ENCODE measurements at regions not wholly inside any gene's neighbourhood (a gene's known extent, or its start where the extent isn't known, plus 50 kb on each side); places are given as distances from the start of the nearest gene placed in this dataset.
"Not testable (repeated sequence)": the region's sequence is repeated elsewhere in the genome, so short reads cannot be mapped to it uniquely, and the experiment has no call there.

- not testable (repeated sequence) for H3K4me3 ChIP-seq (ENCODE audit: low read depth, low read length, poor library complexity, severe bottlenecking); H3K4me2 ChIP-seq (ENCODE audit: low read length); H3F3A ChIP-seq (ENCODE audit: insufficient read depth, low read length); H3K9me2 ChIP-seq (ENCODE audit: low read depth, low read length); H3K9ac ChIP-seq (ENCODE audit: low read length); H2AFZ ChIP-seq (ENCODE audit: low read length); H3K79me2 ChIP-seq (ENCODE audit: insufficient read depth, low read length); H3K4me1 ChIP-seq (ENCODE audit: insufficient read depth, low read length, severe bottlenecking); H3K9me3 ChIP-seq (ENCODE audit: low read length); H4K20me1 ChIP-seq (ENCODE audit: insufficient read depth, low read length); H3K27ac ChIP-seq (ENCODE audit: low read depth, low read length, poor library complexity, severe bottlenecking); H3K36me3 ChIP-seq (ENCODE audit: insufficient read depth, low read length); H3K27me3 ChIP-seq (ENCODE audit: insufficient read depth, low read length)
Measured at GRCh38 chr12:9311454-9311853, 103.3 kb upstream of the PZP start.

- H3K79me2 ChIP-seq (ENCODE audit: insufficient read depth, low read length); H3K4me3 ChIP-seq (ENCODE audit: low read depth, low read length, poor library complexity, severe bottlenecking); H3K9me2 ChIP-seq (ENCODE audit: low read depth, low read length); H2AFZ ChIP-seq (ENCODE audit: low read length); H3K9ac ChIP-seq (ENCODE audit: low read length); H3K27me3 ChIP-seq (ENCODE audit: insufficient read depth, low read length); H3F3A ChIP-seq (ENCODE audit: insufficient read depth, low read length); H3K4me1 ChIP-seq (ENCODE audit: insufficient read depth, low read length, severe bottlenecking); H4K20me1 ChIP-seq (ENCODE audit: insufficient read depth, low read length); H3K4me2 ChIP-seq (ENCODE audit: low read length); H3K27ac ChIP-seq (ENCODE audit: low read depth, low read length, poor library complexity, severe bottlenecking); H3K36me3 ChIP-seq (ENCODE audit: insufficient read depth, low read length); H3K9me3 ChIP-seq (ENCODE audit: low read length): not testable (repeated sequence)
Measured at GRCh38 chr12:9310645-9311044, 102.5 kb upstream of the PZP start.

- H3K9me3 ChIP-seq (ENCODE audit: low read length); H3F3A ChIP-seq (ENCODE audit: insufficient read depth, low read length); H3K27me3 ChIP-seq (ENCODE audit: insufficient read depth, low read length); H4K20me1 ChIP-seq (ENCODE audit: insufficient read depth, low read length); H3K9ac ChIP-seq (ENCODE audit: low read length); H3K4me2 ChIP-seq (ENCODE audit: low read length); H2AFZ ChIP-seq (ENCODE audit: low read length); H3K36me3 ChIP-seq (ENCODE audit: insufficient read depth, low read length); H3K4me1 ChIP-seq (ENCODE audit: insufficient read depth, low read length, severe bottlenecking); H3K4me3 ChIP-seq (ENCODE audit: low read depth, low read length, poor library complexity, severe bottlenecking); H3K79me2 ChIP-seq (ENCODE audit: insufficient read depth, low read length); H3K9me2 ChIP-seq (ENCODE audit: low read depth, low read length): not testable (repeated sequence)
- peak overlapping the region; percentile 52 for H3K27ac ChIP-seq (ENCODE audit: low read depth, low read length, poor library complexity, severe bottlenecking)
Measured at GRCh38 chr12:9309749-9310148, 101.6 kb upstream of the PZP start.

GRCh38 chr12:9308745-9309144 is 100.5 kb upstream of the PZP start:
- not testable (repeated sequence) for H3K4me1 ChIP-seq (ENCODE audit: insufficient read depth, low read length, severe bottlenecking); H3K79me2 ChIP-seq (ENCODE audit: insufficient read depth, low read length); H3K4me3 ChIP-seq (ENCODE audit: low read depth, low read length, poor library complexity, severe bottlenecking); H3K27me3 ChIP-seq (ENCODE audit: insufficient read depth, low read length); H3K27ac ChIP-seq (ENCODE audit: low read depth, low read length, poor library complexity, severe bottlenecking); H3K9me3 ChIP-seq (ENCODE audit: low read length); H3K9ac ChIP-seq (ENCODE audit: low read length); H3F3A ChIP-seq (ENCODE audit: insufficient read depth, low read length); H3K4me2 ChIP-seq (ENCODE audit: low read length); H3K9me2 ChIP-seq (ENCODE audit: low read depth, low read length); H2AFZ ChIP-seq (ENCODE audit: low read length); H4K20me1 ChIP-seq (ENCODE audit: insufficient read depth, low read length)
- peaks cover 13% of the 10 kb centered on the region; the same call in 1 of the 2 replicates for H3K36me3 ChIP-seq (ENCODE audit: insufficient read depth, low read length)

DNA sequence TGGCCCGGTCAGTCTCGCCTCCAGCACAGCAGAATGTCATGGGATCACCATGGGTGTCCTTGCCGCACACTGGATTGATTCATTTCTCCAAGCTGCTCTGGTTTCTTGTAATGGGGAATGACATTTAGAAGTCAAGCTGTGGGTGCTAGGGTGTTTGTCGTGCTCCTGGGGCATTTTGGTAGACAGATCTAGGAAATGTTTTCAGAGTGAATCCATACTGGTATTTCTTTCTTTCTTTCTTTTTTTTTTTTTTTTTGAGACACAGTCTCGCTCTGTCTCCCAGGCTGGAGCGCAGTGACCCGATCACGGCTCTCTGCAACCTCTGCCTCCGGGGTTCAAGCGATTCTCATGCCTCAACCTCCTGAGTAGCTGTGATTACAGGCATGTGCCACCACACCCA is 100.0 kb upstream of the PZP start:
- not testable (repeated sequence) for H3K79me2 ChIP-seq (ENCODE audit: insufficient read depth, low read length); H3K9me2 ChIP-seq (ENCODE audit: low read depth, low read length); H3K27ac ChIP-seq (ENCODE audit: low read depth, low read length, poor library complexity, severe bottlenecking); H3K4me3 ChIP-seq (ENCODE audit: low read depth, low read length, poor library complexity, severe bottlenecking); H2AFZ ChIP-seq (ENCODE audit: low read length); H4K20me1 ChIP-seq (ENCODE audit: insufficient read depth, low read length); H3K4me2 ChIP-seq (ENCODE audit: low read length); H3K9me3 ChIP-seq (ENCODE audit: low read length); H3K9ac ChIP-seq (ENCODE audit: low read length); H3K27me3 ChIP-seq (ENCODE audit: insufficient read depth, low read length); H3F3A ChIP-seq (ENCODE audit: insufficient read depth, low read length); H3K4me1 ChIP-seq (ENCODE audit: insufficient read depth, low read length, severe bottlenecking)
- peaks cover 13% of the 10 kb centered on the region; the same call in 1 of the 2 replicates for H3K36me3 ChIP-seq (ENCODE audit: insufficient read depth, low read length)

GRCh38 chr12:9307255-9307654 is 99.1 kb upstream of the PZP start:
- not testable (repeated sequence) for H3K9ac ChIP-seq (ENCODE audit: low read length); H3K4me3 ChIP-seq (ENCODE audit: low read depth, low read length, poor library complexity, severe bottlenecking); H3K27me3 ChIP-seq (ENCODE audit: insufficient read depth, low read length); H3K27ac ChIP-seq (ENCODE audit: low read depth, low read length, poor library complexity, severe bottlenecking); H3F3A ChIP-seq (ENCODE audit: insufficient read depth, low read length); H2AFZ ChIP-seq (ENCODE audit: low read length); H4K20me1 ChIP-seq (ENCODE audit: insufficient read depth, low read length); H3K79me2 ChIP-seq (ENCODE audit: insufficient read depth, low read length); H3K4me2 ChIP-seq (ENCODE audit: low read length); H3K4me1 ChIP-seq (ENCODE audit: insufficient read depth, low read length, severe bottlenecking); H3K9me3 ChIP-seq (ENCODE audit: low read length); H3K9me2 ChIP-seq (ENCODE audit: low read depth, low read length)
- peaks cover 13% of the 10 kb centered on the region; the same call in 1 of the 2 replicates for H3K36me3 ChIP-seq (ENCODE audit: insufficient read depth, low read length)

DNA sequence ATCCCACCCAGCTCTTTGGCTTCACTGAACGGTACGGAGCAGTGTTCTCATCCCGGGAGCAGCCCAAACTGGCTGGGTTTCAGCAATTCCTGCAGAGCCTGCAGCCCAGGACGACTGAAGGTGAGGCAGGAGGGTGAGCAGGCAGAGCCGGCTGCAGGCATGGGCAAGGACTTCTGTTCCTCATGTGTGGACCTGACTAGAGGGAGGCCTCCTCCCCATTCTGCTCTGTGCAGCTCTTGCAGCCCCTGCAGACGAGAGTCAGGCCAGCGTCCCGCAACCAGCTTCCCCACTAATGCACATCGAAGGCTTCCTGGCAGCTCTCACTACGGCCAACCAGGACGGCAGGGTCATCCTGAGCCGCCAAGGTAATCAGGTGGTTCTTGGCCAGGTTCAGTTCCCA is 97.8 kb upstream of the PZP start:
- H3K9me2 ChIP-seq (ENCODE audit: low read depth, low read length); H2AFZ ChIP-seq (ENCODE audit: low read length); H3K79me2 ChIP-seq (ENCODE audit: insufficient read depth, low read length); H3K27me3 ChIP-seq (ENCODE audit: insufficient read depth, low read length); H4K20me1 ChIP-seq (ENCODE audit: insufficient read depth, low read length); H3K9me3 ChIP-seq (ENCODE audit: low read length); H3K9ac ChIP-seq (ENCODE audit: low read length); H3K4me1 ChIP-seq (ENCODE audit: insufficient read depth, low read length, severe bottlenecking); H3K4me3 ChIP-seq (ENCODE audit: low read depth, low read length, poor library complexity, severe bottlenecking); H3K27ac ChIP-seq (ENCODE audit: low read depth, low read length, poor library complexity, severe bottlenecking); H3F3A ChIP-seq (ENCODE audit: insufficient read depth, low read length); H3K4me2 ChIP-seq (ENCODE audit: low read length): not testable (repeated sequence)
- H3K36me3 ChIP-seq (ENCODE audit: insufficient read depth, low read length), result peaks cover 13% of the 10 kb centered on the region; the same call in 1 of the 2 replicates

- not testable (repeated sequence) for H3K4me2 ChIP-seq (ENCODE audit: low read length); H3K27ac ChIP-seq (ENCODE audit: low read depth, low read length, poor library complexity, severe bottlenecking)
Measured at GRCh38 chr12:9304540-9304939, 96.3 kb upstream of the PZP start.

More at GRCh38 chr12:9304540-9304939, 96.3 kb upstream of the PZP start:
- H3F3A ChIP-seq (ENCODE audit: insufficient read depth, low read length); H3K9ac ChIP-seq (ENCODE audit: low read length); H3K27me3 ChIP-seq (ENCODE audit: insufficient read depth, low read length); H3K9me2 ChIP-seq (ENCODE audit: low read depth, low read length); H3K9me3 ChIP-seq (ENCODE audit: low read length); H4K20me1 ChIP-seq (ENCODE audit: insufficient read depth, low read length); H3K4me3 ChIP-seq (ENCODE audit: low read depth, low read length, poor library complexity, severe bottlenecking); H3K4me1 ChIP-seq (ENCODE audit: insufficient read depth, low read length, severe bottlenecking); H2AFZ ChIP-seq (ENCODE audit: low read length); H3K79me2 ChIP-seq (ENCODE audit: insufficient read depth, low read length): not testable (repeated sequence)
- H3K36me3 ChIP-seq (ENCODE audit: insufficient read depth, low read length), result peaks cover 13% of the 10 kb centered on the region; the same call in 1 of the 2 replicates
